ENCODE measurements at regions not wholly inside any gene's neighbourhood (a gene's known extent, or its start where the extent isn't known, plus 50 kb on each side); places are given as distances from the start of the nearest gene placed in this dataset.

GRCh38 chr4:175033162-175033561 is 115.0 kb downstream of the ADAM29 start:
- ATAC-seq, result no peak

DNA sequence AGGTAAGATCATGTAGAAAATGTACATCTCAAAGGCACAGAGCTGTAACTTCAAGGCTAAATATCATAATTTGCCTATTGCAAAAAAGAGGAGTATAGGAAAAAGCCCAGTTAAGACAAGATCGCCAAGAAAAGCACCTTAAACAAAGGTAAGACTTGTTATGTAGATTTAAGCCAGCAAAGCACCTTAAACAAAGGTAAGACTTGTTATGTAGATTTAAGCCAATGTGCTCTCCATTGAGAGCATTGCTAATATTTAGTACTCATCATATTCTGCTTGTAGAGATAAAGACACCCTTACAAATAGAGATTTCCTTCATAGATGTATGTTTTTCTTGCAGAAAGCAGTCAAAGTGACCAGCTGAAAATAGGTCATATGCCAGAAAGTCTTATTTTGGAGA is 115.8 kb downstream of the ADAM29 start:
- ATAC-seq, result no peak
- TF ChIP-seq ZC3H10 (CRISPR knock-in tag; IDR thresholded peaks at IDR 0.05) (no peak), ESRRG (CRISPR knock-in tag; IDR thresholded peaks at IDR 0.05) (no peak), OSR1 (CRISPR knock-in tag; IDR thresholded peaks at IDR 0.05) (no peak), ZNF8 (CRISPR knock-in tag; IDR thresholded peaks at IDR 0.05) (no peak), ZFP30 (CRISPR knock-in tag; IDR thresholded peaks at IDR 0.05) (no peak), RARB (CRISPR knock-in tag; IDR thresholded peaks at IDR 0.05) (no peak), BACH2 (CRISPR knock-in tag; IDR thresholded peaks at IDR 0.05; ENCODE audit: borderline replicate concordance) (no peak), ARNTL (CRISPR knock-in tag; IDR thresholded peaks at IDR 0.05; ENCODE audit: borderline replicate concordance, low read depth) (no peak)

More at GRCh38 chr4:175033162-175033561, 115.0 kb downstream of the ADAM29 start:
- no peak for TF ChIP-seq BACH2 (CRISPR knock-in tag; IDR thresholded peaks at IDR 0.05; ENCODE audit: borderline replicate concordance)
- TF ChIP-seq ZFP30 (CRISPR knock-in tag; IDR thresholded peaks at IDR 0.05), result no peak
- no peak for TF ChIP-seq RARB (CRISPR knock-in tag; IDR thresholded peaks at IDR 0.05)
- TF ChIP-seq ISL1 (CRISPR knock-in tag; IDR thresholded peaks at IDR 0.05), result no peak
- no peak for TF ChIP-seq SNAI2 (CRISPR knock-in tag; IDR thresholded peaks at IDR 0.05)
- TF ChIP-seq CSDC2 (CRISPR knock-in tag; IDR thresholded peaks at IDR 0.05), result no peak
- TF ChIP-seq CREB5 (CRISPR knock-in tag; IDR thresholded peaks at IDR 0.05; ENCODE audit: low read depth), result no peak
- no peak for TF ChIP-seq GLIS3 (CRISPR knock-in tag; IDR thresholded peaks at IDR 0.05)
- no peak for TF ChIP-seq OSR1 (CRISPR knock-in tag; IDR thresholded peaks at IDR 0.05)
- TF ChIP-seq POU6F1 (CRISPR knock-in tag; IDR thresholded peaks at IDR 0.05; ENCODE audit: borderline replicate concordance, low read depth), result no peak
- TF ChIP-seq, protein P1, sequence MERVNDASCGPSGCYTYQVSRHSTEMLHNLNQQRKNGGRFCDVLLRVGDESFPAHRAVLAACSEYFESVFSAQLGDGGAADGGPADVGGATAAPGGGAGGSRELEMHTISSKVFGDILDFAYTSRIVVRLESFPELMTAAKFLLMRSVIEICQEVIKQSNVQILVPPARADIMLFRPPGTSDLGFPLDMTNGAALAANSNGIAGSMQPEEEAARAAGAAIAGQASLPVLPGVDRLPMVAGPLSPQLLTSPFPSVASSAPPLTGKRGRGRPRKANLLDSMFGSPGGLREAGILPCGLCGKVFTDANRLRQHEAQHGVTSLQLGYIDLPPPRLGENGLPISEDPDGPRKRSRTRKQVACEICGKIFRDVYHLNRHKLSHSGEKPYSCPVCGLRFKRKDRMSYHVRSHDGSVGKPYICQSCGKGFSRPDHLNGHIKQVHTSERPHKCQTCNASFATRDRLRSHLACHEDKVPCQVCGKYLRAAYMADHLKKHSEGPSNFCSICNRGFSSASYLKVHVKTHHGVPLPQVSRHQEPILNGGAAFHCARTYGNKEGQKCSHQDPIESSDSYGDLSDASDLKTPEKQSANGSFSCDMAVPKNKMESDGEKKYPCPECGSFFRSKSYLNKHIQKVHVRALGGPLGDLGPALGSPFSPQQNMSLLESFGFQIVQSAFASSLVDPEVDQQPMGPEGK (CRISPR knock-in tag; IDR thresholded peaks at IDR 0.05; ENCODE audit: borderline replicate concordance), result no peak
- no peak for TF ChIP-seq ZNF70 (CRISPR knock-in tag; IDR thresholded peaks at IDR 0.05)
- TF ChIP-seq PPARA (CRISPR knock-in tag; IDR thresholded peaks at IDR 0.05; ENCODE audit: borderline replicate concordance), result no peak
- TF ChIP-seq TCF4 (CRISPR knock-in tag; IDR thresholded peaks at IDR 0.05; ENCODE audit: borderline replicate concordance), result no peak
- TF ChIP-seq ZNF565 (CRISPR knock-in tag; conservative IDR thresholded peaks at IDR 0.05; ENCODE audit: low read depth), result no peak

GRCh38 chr4:175034986-175035705 is 117.0 kb downstream of the ADAM29 start:
- ATAC-seq, result no peak
- TF ChIP-seq SNAI2 (CRISPR knock-in tag; IDR thresholded peaks at IDR 0.05), result no peak
- TF ChIP-seq ZNF70 (CRISPR knock-in tag; IDR thresholded peaks at IDR 0.05), result no peak

GRCh38 chr4:175035905-175036304 is 117.7 kb downstream of the ADAM29 start:
- no peak for ATAC-seq
- TF ChIP-seq ZFP30 (CRISPR knock-in tag; IDR thresholded peaks at IDR 0.05) (no peak), RARB (CRISPR knock-in tag; IDR thresholded peaks at IDR 0.05) (no peak), CREB5 (CRISPR knock-in tag; IDR thresholded peaks at IDR 0.05; ENCODE audit: low read depth) (no peak), ZNF565 (CRISPR knock-in tag; conservative IDR thresholded peaks at IDR 0.05; ENCODE audit: low read depth) (no peak), ZNF8 (CRISPR knock-in tag; IDR thresholded peaks at IDR 0.05) (no peak), PPARA (CRISPR knock-in tag; IDR thresholded peaks at IDR 0.05; ENCODE audit: borderline replicate concordance) (no peak), SNAI2 (CRISPR knock-in tag; IDR thresholded peaks at IDR 0.05) (no peak), POU6F1 (CRISPR knock-in tag; IDR thresholded peaks at IDR 0.05; ENCODE audit: borderline replicate concordance, low read depth) (no peak), ESRRG (CRISPR knock-in tag; IDR thresholded peaks at IDR 0.05) (no peak), TCF4 (CRISPR knock-in tag; IDR thresholded peaks at IDR 0.05; ENCODE audit: borderline replicate concordance) (no peak)
- TF ChIP-seq, protein P2, sequence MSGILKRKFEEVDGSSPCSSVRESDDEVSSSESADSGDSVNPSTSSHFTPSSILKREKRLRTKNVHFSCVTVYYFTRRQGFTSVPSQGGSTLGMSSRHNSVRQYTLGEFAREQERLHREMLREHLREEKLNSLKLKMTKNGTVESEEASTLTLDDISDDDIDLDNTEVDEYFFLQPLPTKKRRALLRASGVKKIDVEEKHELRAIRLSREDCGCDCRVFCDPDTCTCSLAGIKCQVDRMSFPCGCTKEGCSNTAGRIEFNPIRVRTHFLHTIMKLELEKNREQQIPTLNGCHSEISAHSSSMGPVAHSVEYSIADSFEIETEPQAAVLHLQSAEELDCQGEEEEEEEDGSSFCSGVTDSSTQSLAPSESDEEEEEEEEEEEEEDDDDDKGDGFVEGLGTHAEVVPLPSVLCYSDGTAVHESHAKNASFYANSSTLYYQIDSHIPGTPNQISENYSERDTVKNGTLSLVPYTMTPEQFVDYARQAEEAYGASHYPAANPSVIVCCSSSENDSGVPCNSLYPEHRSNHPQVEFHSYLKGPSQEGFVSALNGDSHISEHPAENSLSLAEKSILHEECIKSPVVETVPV (CRISPR knock-in tag; IDR thresholded peaks at IDR 0.05), result no peak
- TF ChIP-seq, protein P1 (CRISPR knock-in tag; IDR thresholded peaks at IDR 0.05; ENCODE audit: borderline replicate concordance), result no peak
